ENCODE measurements at regions not wholly inside any gene's neighbourhood (a gene's known extent, or its start where the extent isn't known, plus 50 kb on each side); places are given as distances from the start of the nearest gene placed in this dataset.
"Not testable (repeated sequence)": the region's sequence is repeated elsewhere in the genome, so short reads cannot be mapped to it uniquely, and the experiment has no call there.

DNA sequence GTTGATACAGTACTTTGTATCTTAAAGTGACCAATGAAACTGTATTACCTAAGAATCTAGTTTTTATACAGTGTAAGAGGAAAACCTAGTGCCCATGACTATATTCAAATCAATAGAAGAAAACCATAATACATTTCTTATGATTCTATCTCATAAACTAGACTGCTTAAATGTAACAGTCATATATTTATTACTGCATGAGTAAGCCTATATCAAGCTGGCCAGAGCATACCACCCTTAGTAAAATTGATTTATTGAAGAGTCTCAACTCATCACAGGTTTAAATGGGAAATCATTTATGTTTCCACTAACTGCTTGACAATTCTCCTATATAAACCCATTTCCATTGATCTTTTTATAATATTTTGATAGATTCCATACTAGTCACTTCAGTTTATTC is 1059.2 kb upstream of the LRRTM1 start:
- Histone ChIP-seq H3K27me3 (replicated peaks; ENCODE audit: control insufficient read depth, insufficient read depth, low read length) (no peaks in the 10 kb centered on the region), H3K36me3 (ENCODE audit: control insufficient read depth, insufficient read depth, low read length) (no peaks in the 10 kb centered on the region), H3K4me3 (replicated peaks; ENCODE audit: low read depth, low read length) (no peak overlapping the region)
- TF ChIP-seq, protein P1, sequence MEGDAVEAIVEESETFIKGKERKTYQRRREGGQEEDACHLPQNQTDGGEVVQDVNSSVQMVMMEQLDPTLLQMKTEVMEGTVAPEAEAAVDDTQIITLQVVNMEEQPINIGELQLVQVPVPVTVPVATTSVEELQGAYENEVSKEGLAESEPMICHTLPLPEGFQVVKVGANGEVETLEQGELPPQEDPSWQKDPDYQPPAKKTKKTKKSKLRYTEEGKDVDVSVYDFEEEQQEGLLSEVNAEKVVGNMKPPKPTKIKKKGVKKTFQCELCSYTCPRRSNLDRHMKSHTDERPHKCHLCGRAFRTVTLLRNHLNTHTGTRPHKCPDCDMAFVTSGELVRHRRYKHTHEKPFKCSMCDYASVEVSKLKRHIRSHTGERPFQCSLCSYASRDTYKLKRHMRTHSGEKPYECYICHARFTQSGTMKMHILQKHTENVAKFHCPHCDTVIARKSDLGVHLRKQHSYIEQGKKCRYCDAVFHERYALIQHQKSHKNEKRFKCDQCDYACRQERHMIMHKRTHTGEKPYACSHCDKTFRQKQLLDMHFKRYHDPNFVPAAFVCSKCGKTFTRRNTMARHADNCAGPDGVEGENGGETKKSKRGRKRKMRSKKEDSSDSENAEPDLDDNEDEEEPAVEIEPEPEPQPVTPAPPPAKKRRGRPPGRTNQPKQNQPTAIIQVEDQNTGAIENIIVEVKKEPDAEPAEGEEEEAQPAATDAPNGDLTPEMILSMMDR (IDR thresholded peaks at IDR 0.05; ENCODE audit: insufficient read depth, low read length, poor library complexity, severe bottlenecking) = no peak
- no peak for DNase-seq (ENCODE audit: extremely low read depth, insufficient read length)

DNA sequence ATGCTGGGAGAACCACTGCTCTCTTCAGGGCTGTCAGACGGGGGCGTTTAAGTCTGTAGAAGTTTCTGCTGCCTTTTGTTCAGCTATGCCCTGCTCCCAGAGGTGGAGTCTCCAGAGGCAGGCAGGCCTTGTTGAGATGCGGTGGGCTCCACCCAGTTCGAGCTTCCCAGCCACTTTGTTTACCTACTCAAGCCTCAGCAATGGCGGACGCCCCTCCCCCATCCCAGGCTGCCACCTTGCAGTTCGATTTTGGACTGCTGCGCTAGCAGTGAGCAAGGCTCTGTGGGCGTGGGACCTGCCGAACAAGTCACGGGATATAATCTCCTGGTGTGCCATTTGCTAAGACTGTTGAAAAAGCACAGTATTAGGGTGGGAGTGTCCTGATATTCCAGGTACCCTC is 1057.9 kb upstream of the LRRTM1 start:
- not testable (repeated sequence) for DNase-seq (ENCODE audit: extremely low read depth, insufficient read length); H3K36me3 ChIP-seq (ENCODE audit: control insufficient read depth, insufficient read depth, low read length); H3K27me3 ChIP-seq (replicated peaks; ENCODE audit: control insufficient read depth, insufficient read depth, low read length); H3K4me3 ChIP-seq (replicated peaks; ENCODE audit: low read depth, low read length)

DNA sequence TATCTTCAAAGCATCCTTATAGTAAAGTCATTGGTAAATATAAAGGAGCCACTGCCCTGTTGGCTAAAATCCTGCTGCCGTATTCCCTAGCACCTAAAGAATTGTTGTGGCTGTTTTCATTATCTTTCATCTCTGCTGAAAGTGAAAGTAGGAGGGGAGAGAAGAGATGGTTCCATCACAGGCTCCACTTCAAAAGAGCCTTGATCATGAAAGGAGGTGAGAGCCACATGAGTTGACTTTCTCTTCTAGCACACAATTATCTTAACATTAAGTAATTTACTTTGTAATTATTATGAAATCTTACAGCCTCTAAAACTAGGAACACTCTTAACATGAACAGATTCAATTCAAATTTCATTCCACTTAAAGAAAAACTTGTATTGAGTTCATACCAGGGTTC is 1050.9 kb upstream of the LRRTM1 start:
- TF ChIP-seq, protein P1 (IDR thresholded peaks at IDR 0.05; ENCODE audit: insufficient read depth, low read length, poor library complexity, severe bottlenecking) = no peak
- no peak for DNase-seq (ENCODE audit: extremely low read depth, insufficient read length)
- no peak overlapping the region for H3K4me3 ChIP-seq (replicated peaks; ENCODE audit: low read depth, low read length)
- no peaks in the 10 kb centered on the region for H3K27me3 ChIP-seq (replicated peaks; ENCODE audit: control insufficient read depth, insufficient read depth, low read length)
- no peaks in the 10 kb centered on the region for H3K36me3 ChIP-seq (ENCODE audit: control insufficient read depth, insufficient read depth, low read length)

DNA sequence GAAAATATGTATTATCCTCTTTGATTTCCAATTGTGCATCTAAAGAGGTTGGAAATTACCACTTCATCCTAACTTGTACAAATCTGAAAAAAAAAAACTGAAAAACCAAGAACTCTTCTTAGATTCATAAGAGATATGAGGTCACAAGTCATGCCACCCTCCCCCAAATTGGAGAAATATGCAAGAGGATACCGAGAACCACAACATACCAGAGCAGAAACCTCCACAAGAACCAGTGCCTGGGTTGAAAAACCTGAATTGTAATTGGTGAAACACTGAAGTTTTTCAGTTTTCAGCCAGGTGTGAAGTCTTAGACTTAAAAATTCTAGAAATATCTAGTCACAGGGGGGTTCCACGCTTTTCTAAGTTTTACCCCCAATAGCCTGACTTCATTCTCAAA is 1029.5 kb upstream of the LRRTM1 start:
- no peaks in the 10 kb centered on the region for H3K36me3 ChIP-seq (ENCODE audit: control insufficient read depth, insufficient read depth, low read length)
- no peak overlapping the region for H3K4me3 ChIP-seq (replicated peaks; ENCODE audit: low read depth, low read length)
- TF ChIP-seq, protein P1 (IDR thresholded peaks at IDR 0.05; ENCODE audit: insufficient read depth, low read length, poor library complexity, severe bottlenecking) = no peak
- no peaks in the 10 kb centered on the region for H3K27me3 ChIP-seq (replicated peaks; ENCODE audit: control insufficient read depth, insufficient read depth, low read length)
- DNase-seq (ENCODE audit: extremely low read depth, insufficient read length) = no peak

DNA sequence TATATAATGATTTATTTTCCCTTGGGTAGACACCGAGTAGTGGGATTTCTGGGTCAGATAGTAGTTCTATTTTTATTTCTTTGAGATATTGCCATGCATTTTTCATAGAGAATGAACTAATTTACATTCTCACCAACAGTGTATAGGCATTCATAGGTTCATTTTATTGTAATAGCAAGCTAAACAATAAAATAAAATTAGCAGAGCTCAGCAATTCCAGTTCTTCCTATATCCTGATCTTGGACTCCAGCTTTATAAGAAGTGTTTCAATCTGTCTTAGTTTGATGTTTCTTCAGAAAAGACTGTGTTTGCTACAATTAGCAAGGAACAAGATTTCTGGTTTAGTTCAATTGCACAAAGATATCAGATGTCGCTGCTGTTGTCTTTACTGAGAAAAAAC is 1024.4 kb upstream of the LRRTM1 start:
- DNase-seq (ENCODE audit: extremely low read depth, insufficient read length) = no peak
- no peak overlapping the region for H3K4me3 ChIP-seq (replicated peaks; ENCODE audit: low read depth, low read length)
- no peaks in the 10 kb centered on the region for H3K36me3 ChIP-seq (ENCODE audit: control insufficient read depth, insufficient read depth, low read length)
- TF ChIP-seq, protein P1 (IDR thresholded peaks at IDR 0.05; ENCODE audit: insufficient read depth, low read length, poor library complexity, severe bottlenecking) = no peak
- no peaks in the 10 kb centered on the region for H3K27me3 ChIP-seq (replicated peaks; ENCODE audit: control insufficient read depth, insufficient read depth, low read length)

DNA sequence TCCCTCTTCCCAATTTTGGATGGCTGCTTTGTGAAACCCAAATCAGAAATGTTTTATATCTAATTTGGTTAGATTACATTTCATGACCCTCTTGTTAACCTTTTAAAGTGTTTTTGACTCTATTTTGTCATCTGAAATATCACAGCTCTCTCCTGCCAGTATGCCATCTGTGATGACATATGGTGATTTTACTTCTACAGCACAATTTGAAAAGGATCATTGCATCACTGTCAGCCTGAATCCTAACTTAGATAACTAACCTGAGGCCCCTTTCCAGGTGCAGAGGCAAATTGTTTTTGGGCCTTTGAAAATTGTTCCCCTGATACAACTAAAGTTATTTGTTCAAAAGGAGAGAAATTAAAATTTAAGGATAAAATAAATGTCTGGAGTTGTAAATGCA is 1023.4 kb upstream of the LRRTM1 start:
- Histone ChIP-seq H3K27me3 (replicated peaks; ENCODE audit: control insufficient read depth, insufficient read depth, low read length) (no peaks in the 10 kb centered on the region), H3K4me3 (replicated peaks; ENCODE audit: low read depth, low read length) (no peak overlapping the region), H3K36me3 (ENCODE audit: control insufficient read depth, insufficient read depth, low read length) (no peaks in the 10 kb centered on the region)
- TF ChIP-seq, protein P1 (IDR thresholded peaks at IDR 0.05; ENCODE audit: insufficient read depth, low read length, poor library complexity, severe bottlenecking) = no peak
- no peak for DNase-seq (ENCODE audit: extremely low read depth, insufficient read length)
